ENCODE measurements at regions not wholly inside any gene's neighbourhood (a gene's known extent, or its start where the extent isn't known, plus 50 kb on each side); places are given as distances from the start of the nearest gene placed in this dataset.

- no peaks in the 10 kb centered on the region for H3K27me3 ChIP-seq (ENCODE audit: control insufficient read depth in 2 of 2, insufficient read depth in 2 of 2, low read length in 2 of 2)
- Mint-ChIP-seq H3K9me3 (no peaks in the 10 kb centered on the region), H3K27ac (no peak overlapping the region), H3K36me3 (no peaks in the 10 kb centered on the region), H3K4me1 (no peaks in the 10 kb centered on the region), H3K27me3 (ENCODE audit: low read depth in 3 of 3) (no peaks in the 10 kb centered on the region), H3K4me3 (no peak overlapping the region)
- no peaks in the 10 kb centered on the region for H3K36me3 ChIP-seq (replicated peaks in 1 of 2; ENCODE audit: control insufficient read depth in 1 of 2, insufficient read depth in 2 of 2, low read length in 2 of 2)
- no peak overlapping the region for H3K9ac ChIP-seq (ENCODE audit: insufficient read depth, low read length, poor library complexity, severe bottlenecking)
- H4K20me1 ChIP-seq (ENCODE audit: insufficient read depth, low read length): no peaks in the 10 kb centered on the region
- DNase-seq: no peak
- WGBS (ENCODE audit: insufficient coverage): no CpG with 5 or more reads among the region's 2 CpGs
- H3K79me2 ChIP-seq (ENCODE audit: insufficient read depth, low read length): no peaks in the 10 kb centered on the region
- H3K4me1 ChIP-seq (ENCODE audit: control insufficient read depth in 1 of 2, insufficient read depth in 2 of 2, low read length in 2 of 2): no peaks in the 10 kb centered on the region
- H3K4me3 ChIP-seq (replicated peaks in 1 of 3; ENCODE audit: low read depth in 2 of 3, low read length in 3 of 3): no peak overlapping the region
- TF ChIP-seq, protein P1, sequence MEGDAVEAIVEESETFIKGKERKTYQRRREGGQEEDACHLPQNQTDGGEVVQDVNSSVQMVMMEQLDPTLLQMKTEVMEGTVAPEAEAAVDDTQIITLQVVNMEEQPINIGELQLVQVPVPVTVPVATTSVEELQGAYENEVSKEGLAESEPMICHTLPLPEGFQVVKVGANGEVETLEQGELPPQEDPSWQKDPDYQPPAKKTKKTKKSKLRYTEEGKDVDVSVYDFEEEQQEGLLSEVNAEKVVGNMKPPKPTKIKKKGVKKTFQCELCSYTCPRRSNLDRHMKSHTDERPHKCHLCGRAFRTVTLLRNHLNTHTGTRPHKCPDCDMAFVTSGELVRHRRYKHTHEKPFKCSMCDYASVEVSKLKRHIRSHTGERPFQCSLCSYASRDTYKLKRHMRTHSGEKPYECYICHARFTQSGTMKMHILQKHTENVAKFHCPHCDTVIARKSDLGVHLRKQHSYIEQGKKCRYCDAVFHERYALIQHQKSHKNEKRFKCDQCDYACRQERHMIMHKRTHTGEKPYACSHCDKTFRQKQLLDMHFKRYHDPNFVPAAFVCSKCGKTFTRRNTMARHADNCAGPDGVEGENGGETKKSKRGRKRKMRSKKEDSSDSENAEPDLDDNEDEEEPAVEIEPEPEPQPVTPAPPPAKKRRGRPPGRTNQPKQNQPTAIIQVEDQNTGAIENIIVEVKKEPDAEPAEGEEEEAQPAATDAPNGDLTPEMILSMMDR (IDR thresholded peaks at IDR 0.05): no peak
- H2AFZ ChIP-seq (ENCODE audit: insufficient read depth, low read depth, low read length, poor library complexity, severe bottlenecking): no peak overlapping the region
- H3K27ac ChIP-seq (ENCODE audit: low read depth in 1 of 2, low read length in 2 of 2): no peak overlapping the region
- H3K9me3 ChIP-seq (replicated peaks in 1 of 2; ENCODE audit: control insufficient read depth in 1 of 2, insufficient read depth in 1 of 2, low read length in 2 of 2): no peaks in the 10 kb centered on the region
- H3K4me2 ChIP-seq (replicated peaks; ENCODE audit: extremely low read depth, low read length, poor library complexity, severe bottlenecking): no peak overlapping the region
- intact Hi-C loops (cut with micrococcal nuclease): no loop called here
These were observed 445.2 kb downstream of the PCDH11X start for GRCh38 chrX:92224406-92224805.

DNA sequence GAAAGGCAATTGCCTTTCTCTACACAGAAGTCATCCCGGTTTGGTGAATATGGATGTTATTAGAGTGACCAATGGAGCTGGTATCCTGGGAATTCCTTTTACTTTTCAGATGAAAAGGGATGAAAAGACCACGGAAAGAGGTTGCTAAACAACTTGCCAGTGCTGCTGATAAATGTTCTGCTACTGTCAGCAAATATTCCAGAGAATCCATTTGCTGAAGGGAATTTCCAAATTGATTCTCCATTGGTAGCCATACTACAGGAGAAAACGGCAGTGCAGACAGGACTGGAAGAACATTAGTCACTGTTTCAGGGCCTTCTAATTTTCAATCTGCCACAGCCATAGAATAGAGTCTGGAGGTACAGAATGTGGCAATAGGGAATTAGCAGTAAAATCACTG lies 451.5 kb downstream of the PCDH11X start:
- Histone ChIP-seq H4K20me1 (ENCODE audit: insufficient read depth, low read length) (no peaks in the 10 kb centered on the region), H3K4me2 (replicated peaks; ENCODE audit: extremely low read depth, low read length, poor library complexity, severe bottlenecking) (no peak overlapping the region), H3K9ac (ENCODE audit: insufficient read depth, low read length, poor library complexity, severe bottlenecking) (no peak overlapping the region), H3K4me1 (ENCODE audit: control insufficient read depth in 1 of 2, insufficient read depth in 2 of 2, low read length in 2 of 2) (no peaks in the 10 kb centered on the region), H3K27me3 (ENCODE audit: control insufficient read depth in 2 of 2, insufficient read depth in 2 of 2, low read length in 2 of 2) (no peaks in the 10 kb centered on the region), H3K27ac (ENCODE audit: low read depth in 1 of 2, low read length in 2 of 2) (no peak overlapping the region), H2AFZ (ENCODE audit: insufficient read depth, low read depth, low read length, poor library complexity, severe bottlenecking) (no peak overlapping the region), H3K4me3 (replicated peaks in 1 of 3; ENCODE audit: low read depth in 2 of 3, low read length in 3 of 3) (no peak overlapping the region), H3K9me3 (replicated peaks in 1 of 2; ENCODE audit: control insufficient read depth in 1 of 2, insufficient read depth in 1 of 2, low read length in 2 of 2) (no peaks in the 10 kb centered on the region), H3K79me2 (ENCODE audit: insufficient read depth, low read length) (no peaks in the 10 kb centered on the region), H3K36me3 (replicated peaks in 1 of 2; ENCODE audit: control insufficient read depth in 1 of 2, insufficient read depth in 2 of 2, low read length in 2 of 2) (no peaks in the 10 kb centered on the region)
- TF ChIP-seq, protein P1 (IDR thresholded peaks at IDR 0.05): no peak
- Mint-ChIP-seq H3K27me3 (ENCODE audit: low read depth in 3 of 3) (no peaks in the 10 kb centered on the region), H3K27ac (no peak overlapping the region), H3K36me3 (no peaks in the 10 kb centered on the region), H3K4me1 (no peaks in the 10 kb centered on the region), H3K4me3 (no peak overlapping the region), H3K9me3 (peaks cover 0 to 2% (median 0%) of the 10 kb centered on the region in 7 donors)
- no CpG with 5 or more reads among the region's 3 CpGs for WGBS (ENCODE audit: insufficient coverage)
- intact Hi-C loops (cut with micrococcal nuclease): no loop called here
- DNase-seq: no peak

Data from CD14-positive monocyte (primary cell).